ENCODE measurements at regions not wholly inside any gene's neighbourhood (a gene's known extent, or its start where the extent isn't known, plus 50 kb on each side); places are given as distances from the start of the nearest gene placed in this dataset.

- DNase-seq, result no peak
These were observed 551.5 kb downstream of the RIT2 start for GRCh38 chr18:42563995-42564394.

DNA sequence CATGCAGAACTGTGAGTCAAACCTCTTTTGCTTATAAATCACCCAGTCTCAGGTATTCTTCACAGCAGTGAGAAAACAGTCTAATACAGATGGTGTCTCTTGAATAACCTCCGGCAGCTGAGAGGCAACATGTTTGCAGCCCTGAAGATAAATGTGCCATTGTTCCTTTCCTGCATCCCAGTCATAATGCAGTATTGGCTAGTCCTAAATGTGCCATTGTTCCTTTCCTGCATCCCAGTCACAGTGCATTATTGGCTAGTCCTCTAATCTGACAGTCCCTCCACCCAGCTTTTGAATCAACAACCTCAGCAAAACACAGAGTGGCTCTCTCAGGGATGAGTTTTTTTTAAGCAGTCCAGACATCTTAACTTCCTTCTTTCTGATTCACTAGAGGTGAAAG is 550.7 kb downstream of the RIT2 start:
- no peak for DNase-seq

GRCh38 chr18:42568773-42569172 is 546.7 kb downstream of the RIT2 start:
- no peak for DNase-seq

- peak; percentile 98 for DNase-seq
These were observed 540.6 kb downstream of the RIT2 start for GRCh38 chr18:42574871-42575270.

DNA sequence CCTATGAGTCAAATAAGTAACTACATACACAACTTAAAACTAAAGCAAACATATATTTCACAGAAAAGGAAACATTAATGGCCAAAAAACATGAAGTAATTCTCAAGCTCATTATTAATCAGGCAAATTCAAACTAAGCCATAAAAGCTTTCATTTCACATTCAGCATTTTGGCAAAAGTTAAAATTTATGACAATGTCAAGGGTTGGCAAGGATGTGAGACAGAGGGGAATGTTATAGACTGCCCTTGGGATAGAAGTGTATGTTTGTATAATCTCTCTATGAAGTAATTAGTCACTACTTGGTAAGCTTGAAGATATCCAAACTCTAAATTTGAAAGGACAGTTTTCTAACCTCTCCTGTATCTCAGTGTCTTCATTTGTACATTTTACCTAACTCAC is 539.4 kb downstream of the RIT2 start:
- DNase-seq, result no peak

DNA sequence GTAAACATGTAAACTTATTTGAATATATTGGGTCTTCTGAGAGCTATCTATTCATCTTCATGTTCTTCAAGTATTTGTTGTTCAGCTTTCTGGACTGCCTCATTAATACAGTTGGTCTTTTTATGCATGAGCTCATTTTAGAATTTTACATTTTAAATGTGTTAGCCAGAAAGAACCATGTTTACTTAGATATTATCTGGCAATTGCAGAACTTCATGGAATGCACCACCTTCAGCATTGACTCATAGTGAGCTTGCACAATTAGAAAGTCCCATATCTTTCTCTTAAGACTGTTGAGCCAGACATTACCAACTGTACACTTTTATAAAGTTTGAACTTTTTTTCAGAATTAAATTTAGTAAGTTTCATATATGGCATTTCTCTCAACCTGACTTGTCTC is 536.7 kb downstream of the RIT2 start:
- DNase-seq, result no peak

GRCh38 chr18:42582266-42582665 is 533.2 kb downstream of the RIT2 start:
- no peak for DNase-seq

- DNase-seq, result no peak
These were observed 532.2 kb downstream of the RIT2 start for GRCh38 chr18:42583283-42583731.

DNA sequence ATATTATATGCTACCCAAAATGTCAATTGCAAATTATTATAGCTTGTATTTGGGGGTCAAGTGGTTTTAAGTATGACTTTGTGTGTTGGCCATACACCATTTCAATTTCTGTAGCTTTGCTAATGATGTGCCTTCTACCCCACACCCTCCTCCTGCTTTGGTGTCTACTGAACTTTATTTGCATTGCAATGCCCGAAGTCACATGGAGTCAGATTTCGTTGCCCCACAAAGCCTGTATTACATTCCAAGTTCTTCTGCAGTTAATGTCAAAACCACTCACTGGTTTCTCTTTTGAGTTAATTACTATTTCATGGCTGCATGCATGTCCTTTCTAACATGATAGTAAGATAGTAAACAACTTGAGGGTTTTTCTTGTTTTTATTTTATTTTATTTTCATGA is 528.9 kb downstream of the RIT2 start:
- no peak for DNase-seq

DNA sequence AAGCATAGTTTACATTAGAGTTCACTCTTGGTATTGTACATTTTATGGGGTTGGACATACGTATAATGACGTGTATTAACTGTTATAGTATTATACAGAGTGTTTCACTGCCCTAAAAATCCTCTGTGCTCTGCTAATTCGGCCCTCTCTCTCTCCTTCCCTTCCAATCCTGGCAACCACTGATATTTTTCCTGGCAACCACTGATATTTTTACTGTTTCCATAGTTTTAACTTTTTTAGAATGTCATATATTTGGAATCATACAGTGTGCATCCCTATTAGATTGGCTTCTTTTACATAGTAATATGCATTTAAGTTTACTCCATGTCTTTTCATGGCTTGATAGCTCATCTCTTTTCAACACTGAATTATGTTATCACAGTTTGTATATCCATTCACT is 526.7 kb downstream of the RIT2 start:
- DNase-seq, result no peak

- DNase-seq, result no peak
These were observed 510.7 kb downstream of the RIT2 start for GRCh38 chr18:42604820-42605219.

DNA sequence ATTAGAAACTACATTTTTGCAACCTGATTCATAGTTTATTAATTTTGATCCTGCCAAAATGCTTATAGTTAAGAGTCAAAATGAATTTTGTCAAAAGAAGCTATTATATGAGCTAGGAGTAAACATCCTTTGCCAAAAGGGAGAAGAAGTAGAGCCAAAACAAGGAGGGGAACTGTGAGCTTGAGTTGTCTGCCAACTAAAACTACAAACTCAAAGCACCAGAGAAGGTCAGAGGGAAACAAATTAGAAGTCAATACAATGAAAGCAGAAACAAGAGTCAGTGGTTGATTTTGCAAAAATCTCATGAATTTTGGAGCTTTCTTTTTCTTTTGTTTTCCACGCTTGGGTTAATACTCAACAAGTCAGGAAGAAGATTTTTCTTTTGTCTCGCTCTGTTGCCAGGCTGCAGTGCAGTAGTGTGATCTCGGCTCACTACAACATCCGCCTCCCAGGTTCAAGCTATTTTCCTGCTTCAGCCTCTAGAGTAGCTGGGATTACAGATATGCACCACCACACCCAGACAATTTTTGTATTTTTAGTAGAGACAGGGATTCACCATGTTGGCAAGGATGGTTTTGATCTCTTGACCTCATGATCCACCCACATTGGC is 508.5 kb downstream of the RIT2 start:
- DNase-seq, result no peak

DNA sequence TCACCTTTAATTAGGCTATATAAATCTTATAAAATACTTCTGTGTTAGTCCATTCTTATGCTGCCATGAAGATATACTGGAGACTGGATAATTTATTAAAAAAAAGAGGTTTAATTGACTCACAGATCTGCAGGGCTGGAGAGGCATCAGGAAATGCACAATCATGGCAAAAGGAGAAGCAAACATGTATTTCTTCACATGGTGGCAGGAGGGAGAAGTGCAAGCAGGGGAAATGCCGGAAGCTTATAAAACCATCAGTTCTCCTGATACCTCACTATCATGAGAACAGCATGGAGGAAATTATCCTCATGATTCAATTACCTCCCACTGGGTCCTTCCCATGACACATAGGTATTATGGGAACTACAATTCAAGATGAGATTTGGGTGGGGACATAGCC is 504.4 kb downstream of the RIT2 start:
- no peak for DNase-seq

DNA sequence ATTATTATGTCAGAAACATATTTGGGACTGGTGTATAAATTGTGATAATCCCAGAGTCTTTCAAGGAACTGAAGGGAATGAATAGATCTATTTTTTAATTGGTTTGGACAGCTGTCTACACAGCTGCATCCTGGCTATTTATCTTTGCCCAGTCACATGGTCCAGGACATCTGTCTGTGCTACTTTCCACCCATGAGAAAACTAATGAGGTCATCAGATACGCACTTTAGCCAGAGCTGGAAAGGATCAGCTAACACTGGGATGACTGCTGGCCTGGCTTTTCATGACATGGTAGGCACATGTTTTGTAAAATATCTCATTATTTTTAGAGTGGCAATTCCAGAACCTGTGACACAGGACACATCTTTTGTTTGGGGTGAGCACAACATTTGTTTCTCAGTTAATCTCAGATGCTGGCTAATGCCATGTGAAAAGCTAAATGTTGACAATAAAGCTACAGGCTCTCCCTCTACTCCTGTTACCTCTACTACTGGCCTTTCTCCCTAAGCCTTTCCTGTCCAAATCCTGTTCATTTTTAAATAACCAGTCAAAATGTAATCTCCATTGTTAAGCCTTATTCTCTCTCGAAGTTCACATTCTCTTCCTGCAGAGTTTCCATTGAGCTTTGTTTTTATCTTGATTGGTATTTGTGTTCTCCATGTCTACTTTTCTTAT is 500.7 kb downstream of the RIT2 start:
- peak; percentile 100 for DNase-seq

DNA sequence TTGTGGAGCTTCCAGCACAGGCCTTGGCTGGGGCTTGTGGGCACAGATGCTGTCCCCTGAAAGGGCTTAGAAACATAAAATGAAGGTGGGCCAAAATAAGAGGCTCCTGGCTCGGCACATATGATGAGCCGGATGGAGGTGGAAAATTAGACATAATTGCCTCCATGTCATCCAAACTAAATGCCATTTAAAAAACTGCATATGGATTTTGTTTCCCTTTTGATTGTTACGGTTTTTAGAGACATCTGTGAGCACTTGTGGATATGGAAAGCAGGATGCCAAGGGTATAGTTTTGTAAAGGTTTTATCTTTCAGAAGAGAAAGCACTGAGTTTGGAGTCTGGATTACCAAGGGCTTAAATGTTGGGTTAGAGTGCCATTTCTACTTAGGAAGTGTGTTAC is 498.3 kb downstream of the RIT2 start:
- DNase-seq, result peak; percentile 32

GRCh38 chr18:42619771-42620170 is 495.7 kb downstream of the RIT2 start:
- DNase-seq, result no peak

DNA sequence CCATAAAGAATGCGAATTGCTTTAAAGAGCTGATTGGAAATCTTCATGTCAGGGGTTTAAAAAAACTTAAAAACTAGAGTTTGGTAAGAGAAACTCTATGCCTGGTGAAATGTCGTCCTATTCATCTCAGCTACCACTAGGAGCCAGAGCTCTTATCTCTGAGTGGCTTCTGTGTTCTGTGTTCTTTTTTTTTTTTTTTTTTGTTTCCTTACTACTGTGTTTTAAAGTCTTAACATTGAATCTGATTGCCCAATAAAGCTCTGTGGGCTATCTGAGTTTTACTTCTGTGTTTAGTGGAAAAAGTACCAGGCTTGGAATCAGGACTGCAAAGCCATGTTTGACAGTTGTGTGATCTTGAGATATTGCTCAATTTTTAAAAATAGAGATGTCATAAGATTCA is 494.8 kb downstream of the RIT2 start:
- peak; percentile 48 for DNase-seq

- peak; percentile 98 for DNase-seq
These were observed 491.6 kb downstream of the RIT2 start for GRCh38 chr18:42623935-42624334.

DNA sequence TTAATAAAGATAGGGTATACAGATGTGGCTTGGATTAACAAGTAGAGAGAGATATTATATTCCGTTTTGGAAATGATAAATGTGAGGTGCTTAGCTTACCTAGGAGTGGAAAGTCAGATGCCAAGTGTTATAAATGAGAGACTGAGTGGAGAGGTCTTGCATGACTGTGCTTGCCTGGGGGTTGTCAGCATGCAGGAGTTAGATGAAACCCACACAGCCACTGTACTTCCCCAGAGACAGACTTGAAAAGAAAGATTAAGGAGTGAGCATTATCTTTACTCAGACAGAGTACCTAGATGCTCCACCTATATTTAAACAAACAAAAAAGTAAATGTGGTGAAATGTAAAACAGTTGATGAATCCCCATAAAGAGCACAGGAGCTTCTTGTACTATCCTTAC is 482.7 kb downstream of the RIT2 start:
- DNase-seq, result peak; percentile 30

DNA sequence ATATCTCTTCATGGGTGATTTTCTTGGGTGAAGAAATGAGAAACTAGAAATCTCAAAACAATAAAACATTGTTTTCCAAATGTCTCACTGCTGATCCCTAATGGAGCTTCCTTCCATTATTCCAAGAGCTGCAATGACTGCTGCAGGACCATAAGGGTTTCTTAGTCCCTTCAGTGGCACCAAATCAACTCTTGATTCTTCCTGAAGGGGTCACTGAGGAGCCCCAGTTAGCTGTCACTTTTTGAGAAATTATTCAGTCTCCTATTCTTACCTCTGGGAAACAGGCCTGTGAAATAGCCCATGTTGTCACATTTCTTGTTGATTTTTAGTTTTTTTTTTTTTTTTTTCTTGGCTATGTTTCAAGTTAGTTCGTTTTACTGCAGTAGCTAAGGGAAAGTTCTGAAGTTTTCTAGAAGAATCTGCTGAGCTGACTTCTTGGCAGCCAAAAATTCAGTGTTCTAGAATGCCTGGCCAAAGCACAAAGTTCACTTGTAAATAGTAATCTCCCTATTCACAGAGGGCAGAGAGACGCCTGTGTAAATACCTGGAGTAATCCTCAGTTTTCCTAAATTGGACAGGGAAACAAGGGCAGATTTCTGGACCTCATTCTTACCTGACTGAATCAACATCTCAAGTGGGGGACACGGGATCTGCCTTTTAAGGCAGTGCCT is 480.0 kb downstream of the RIT2 start:
- peak; percentile 56 for DNase-seq

DNA sequence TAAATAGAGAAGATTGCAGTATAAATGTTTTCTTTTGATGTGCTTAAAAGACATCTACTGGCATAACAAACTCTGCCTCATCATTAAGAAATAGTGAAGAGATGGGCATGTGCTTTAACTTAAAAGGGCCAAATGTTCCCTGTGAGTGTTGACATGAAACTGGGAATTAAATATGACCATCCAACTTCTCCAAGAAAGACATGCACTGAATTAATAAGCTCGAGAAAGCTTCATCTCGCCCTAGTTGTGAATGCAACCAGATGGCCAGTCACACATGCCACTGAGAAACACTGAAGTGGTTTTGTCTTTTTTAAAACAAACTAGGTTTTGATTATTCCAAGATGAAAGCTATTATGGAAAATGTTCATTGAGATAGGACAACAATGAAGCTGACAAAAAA is 479.2 kb downstream of the RIT2 start:
- no peak for DNase-seq

- DNase-seq, result peak; percentile 99
These were observed 475.3 kb downstream of the RIT2 start for GRCh38 chr18:42640160-42640559.

DNA sequence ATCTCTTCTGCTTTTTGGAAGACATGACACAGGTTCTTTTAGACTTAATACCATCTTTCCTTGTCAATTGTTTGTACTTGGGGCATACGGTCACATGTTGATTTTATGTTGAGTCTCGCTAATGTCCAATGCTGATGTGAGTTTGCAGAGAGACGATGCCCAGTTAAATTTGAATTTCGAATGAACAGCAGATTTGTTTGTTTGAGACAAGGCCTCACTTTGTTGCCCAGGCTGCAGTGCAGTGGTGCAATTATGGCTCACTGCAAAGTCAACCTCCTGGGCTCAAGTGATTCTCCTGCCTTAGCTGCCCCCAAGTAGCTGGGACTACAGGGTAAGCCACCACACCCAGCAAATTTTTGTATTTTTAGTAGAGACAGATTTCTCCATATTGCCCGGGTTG is 473.5 kb downstream of the RIT2 start:
- no peak for DNase-seq

GRCh38 chr18:42644729-42645131 is 470.8 kb downstream of the RIT2 start:
- peak; percentile 75 for DNase-seq

All from NCI-H146 (cell line).